Stimulated activated CD8-positive, alpha-beta memory T cell treated with anti-CD3 and anti-CD28 coated beads, Interleukin-2, amount 100 ng/mL, for 48 hours (primary cell): ENCODE measurements at regions not wholly inside any gene's neighbourhood (a gene's known extent, or its start where the extent isn't known, plus 50 kb on each side); places are given as distances from the start of the nearest gene placed in this dataset.

Experiments used
- DNase-seq, 2 donors: peaks; one replicate each; pipeline ENCODE4 v3.0.0-alpha.2; 2020; ENCODE audit warnings: low read depth in 2 of 2

- DNase-seq, result no peak
These were observed 70.9 kb upstream of the POU3F1 start for GRCh38 chr1:38117444-38117887.

- no peak for DNase-seq
These were observed 69.1 kb upstream of the POU3F1 start for GRCh38 chr1:38115682-38116202.

GRCh38 chr1:38115226-38115625 is 68.6 kb upstream of the POU3F1 start:
- no peak for DNase-seq

GRCh38 chr1:38114241-38115026 is 67.8 kb upstream of the POU3F1 start:
- no peak for DNase-seq

- no peak for DNase-seq
These were observed 66.6 kb upstream of the POU3F1 start for GRCh38 chr1:38113159-38113666.

- DNase-seq, result no peak
These were observed 65.0 kb upstream of the POU3F1 start for GRCh38 chr1:38111589-38111988.

GRCh38 chr1:38105267-38105666 is 58.7 kb upstream of the POU3F1 start:
- DNase-seq, result no peak

- DNase-seq, result no peak
These were observed 56.0 kb upstream of the POU3F1 start for GRCh38 chr1:38102636-38103035.

GRCh38 chr1:38101037-38101785 is 54.6 kb upstream of the POU3F1 start:
- no peak for DNase-seq

GRCh38 chr1:38098101-38098847 is 51.7 kb upstream of the POU3F1 start:
- no peak for DNase-seq

GRCh38 chr1:38097284-38097898 is 50.8 kb upstream of the POU3F1 start:
- DNase-seq, result no peak
